ENCODE measurements at regions not wholly inside any gene's neighbourhood (a gene's known extent, or its start where the extent isn't known, plus 50 kb on each side); places are given as distances from the start of the nearest gene placed in this dataset.

DNA sequence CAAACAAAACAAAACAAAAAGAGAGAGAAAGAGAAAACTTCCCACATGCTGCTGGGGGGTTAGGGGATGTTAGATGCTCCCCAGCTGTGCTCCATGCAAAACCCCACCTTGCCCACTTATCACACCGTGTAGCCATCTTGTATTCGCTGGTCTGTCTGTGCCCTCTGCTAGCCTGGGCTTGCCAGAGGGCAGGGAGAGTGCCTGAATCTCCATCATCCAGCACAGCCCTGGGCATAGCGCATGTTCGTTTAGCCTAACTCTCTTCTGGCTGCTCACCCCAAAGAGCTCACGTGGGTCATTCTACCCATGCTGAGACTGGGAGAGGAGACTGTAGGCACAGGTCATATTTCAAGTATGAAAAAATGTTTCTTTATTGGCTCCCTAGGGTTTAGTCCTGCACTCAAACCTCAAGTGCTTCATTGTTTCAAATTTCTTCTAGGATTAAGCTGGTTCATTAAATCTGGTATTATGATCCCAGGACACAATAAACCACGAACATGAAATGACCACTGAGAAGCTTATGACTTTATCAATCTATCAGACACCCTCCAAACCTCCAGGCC lies 100.5 kb downstream of the KCNF1 start:
- BruUV-seq (replicated peaks): no TSS peak
- dilution Hi-C loops (cut with MboI; ENCODE audit: extremely low pct_ligation_motif_present, low sequenced_read_pairs): no loop called here
- CTCF ChIA-PET: interaction anchor here (1.0 kb wide), 1 partner anchor 11 kb away, joined by 3 read pairs; no protein-coding TSS in a partner anchor

More for the DNA sequence above, 100.5 kb downstream of the KCNF1 start:
- Histone ChIP-seq H3K9ac (replicated peaks; ENCODE audit: extremely low read depth, insufficient read depth, low read length) (no peak overlapping the region), H3K4me2 (ENCODE audit: insufficient read depth, low read length) (no peak overlapping the region), H3K4me1 (ENCODE audit: control insufficient read depth, extremely low read depth, insufficient read depth, low read length) (no peaks in the 10 kb centered on the region), H3K27me3 (ENCODE audit: control insufficient read depth in 2 of 2, insufficient read depth in 2 of 2, low read length in 2 of 2) (peaks cover 0 to 13% of the 10 kb centered on the region in 2 experiments), H3K36me3 (ENCODE audit: control insufficient read depth in 2 of 2, extremely low read depth in 1 of 2, insufficient read depth in 2 of 2, low read length in 2 of 2) (no peaks in the 10 kb centered on the region), H2AFZ (ENCODE audit: low read depth, low read length) (no peak overlapping the region), H3K4me3 (replicated peaks in 1 of 3; ENCODE audit: insufficient read depth in 1 of 3, low read depth in 1 of 3, low read length in 3 of 3) (no peak overlapping the region), H4K20me1 (replicated peaks; ENCODE audit: control insufficient read depth, extremely low read depth, insufficient read depth, low read length) (no peaks in the 10 kb centered on the region), H3K9me3 (replicated peaks; ENCODE audit: control insufficient read depth, insufficient read depth, low read length) (no peaks in the 10 kb centered on the region), H3K27ac (ENCODE audit: insufficient read depth, low read depth, low read length) (no peak overlapping the region), H3K79me2 (ENCODE audit: control insufficient read depth, insufficient read depth, low read length) (no peaks in the 10 kb centered on the region), H3K9me1 (replicated peaks; ENCODE audit: control insufficient read depth, extremely low read depth, insufficient read depth, low read length) (no peaks in the 10 kb centered on the region)
- TF ChIP-seq, protein P1, sequence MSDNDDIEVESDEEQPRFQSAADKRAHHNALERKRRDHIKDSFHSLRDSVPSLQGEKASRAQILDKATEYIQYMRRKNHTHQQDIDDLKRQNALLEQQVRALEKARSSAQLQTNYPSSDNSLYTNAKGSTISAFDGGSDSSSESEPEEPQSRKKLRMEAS (IDR thresholded peaks at IDR 0.05; ENCODE audit: insufficient read depth, insufficient read length): no peak
- TF ChIP-seq, protein P2, sequence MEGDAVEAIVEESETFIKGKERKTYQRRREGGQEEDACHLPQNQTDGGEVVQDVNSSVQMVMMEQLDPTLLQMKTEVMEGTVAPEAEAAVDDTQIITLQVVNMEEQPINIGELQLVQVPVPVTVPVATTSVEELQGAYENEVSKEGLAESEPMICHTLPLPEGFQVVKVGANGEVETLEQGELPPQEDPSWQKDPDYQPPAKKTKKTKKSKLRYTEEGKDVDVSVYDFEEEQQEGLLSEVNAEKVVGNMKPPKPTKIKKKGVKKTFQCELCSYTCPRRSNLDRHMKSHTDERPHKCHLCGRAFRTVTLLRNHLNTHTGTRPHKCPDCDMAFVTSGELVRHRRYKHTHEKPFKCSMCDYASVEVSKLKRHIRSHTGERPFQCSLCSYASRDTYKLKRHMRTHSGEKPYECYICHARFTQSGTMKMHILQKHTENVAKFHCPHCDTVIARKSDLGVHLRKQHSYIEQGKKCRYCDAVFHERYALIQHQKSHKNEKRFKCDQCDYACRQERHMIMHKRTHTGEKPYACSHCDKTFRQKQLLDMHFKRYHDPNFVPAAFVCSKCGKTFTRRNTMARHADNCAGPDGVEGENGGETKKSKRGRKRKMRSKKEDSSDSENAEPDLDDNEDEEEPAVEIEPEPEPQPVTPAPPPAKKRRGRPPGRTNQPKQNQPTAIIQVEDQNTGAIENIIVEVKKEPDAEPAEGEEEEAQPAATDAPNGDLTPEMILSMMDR (IDR thresholded peaks at IDR 0.05; ENCODE audit: extremely low read depth in 1 of 2, insufficient read depth in 1 of 2, low read depth in 1 of 2, low read length in 2 of 2): no peak
- no peak for TF ChIP-seq GATA2 (IDR thresholded peaks at IDR 0.05; ENCODE audit: insufficient read depth, insufficient read length, low read depth, low read length)
- no peak for TF ChIP-seq JUN (IDR thresholded peaks at IDR 0.05; ENCODE audit: borderline replicate concordance, insufficient read depth, insufficient read length, low read depth)
- no peak for TF ChIP-seq POLR2AphosphoS5 (IDR thresholded peaks at IDR 0.05; ENCODE audit: insufficient read depth, low read depth, low read length)
- TF ChIP-seq POLR2A (IDR thresholded peaks at IDR 0.05; ENCODE audit: low read depth, low read length): no peak
- TF ChIP-seq EZH2 (IDR thresholded peaks at IDR 0.05; ENCODE audit: borderline replicate concordance, low read depth, low read length, severe bottlenecking): no peak
- POLR2A ChIA-PET: no interaction called here
- FAIRE-seq: no peak
- DNase-seq (ENCODE audit: low read depth, low spot score): no peak
- intact Hi-C loops (cut with micrococcal nuclease): no loop called here
